ENCODE measurements at regions not wholly inside any gene's neighbourhood (a gene's known extent, or its start where the extent isn't known, plus 50 kb on each side); places are given as distances from the start of the nearest gene placed in this dataset.

DNA sequence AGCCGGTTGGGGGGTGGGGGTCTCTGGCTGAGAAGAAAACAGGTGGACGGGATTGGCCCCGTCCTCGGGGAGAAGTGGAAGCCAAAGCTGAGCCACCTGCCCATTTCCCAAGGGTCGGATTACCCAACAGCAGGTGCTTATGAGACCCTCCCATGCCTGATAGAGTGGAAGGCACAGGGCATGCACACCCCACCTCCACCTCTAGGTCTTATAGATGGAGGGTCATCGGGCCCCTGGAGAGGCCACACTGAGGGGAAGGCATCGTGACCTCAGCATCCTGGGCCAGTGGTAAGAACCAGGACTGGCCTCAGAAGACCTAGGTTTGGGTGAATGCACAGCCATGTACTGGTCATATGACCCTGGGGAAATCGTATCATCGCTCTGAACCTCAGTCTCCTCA is 85.9 kb downstream of the BUD13 start:
- TF ChIP-seq POLR2AphosphoS5 (IDR thresholded peaks at IDR 0.05; ENCODE audit: low read depth, low read length) (no peak), SIN3A (IDR thresholded peaks at IDR 0.05; ENCODE audit: borderline replicate concordance, low read depth, low read length) (no peak), EP300 (IDR thresholded peaks at IDR 0.05; ENCODE audit: borderline replicate concordance in 1 of 2, low read depth in 1 of 2, low read length in 1 of 2) (no peak), JUND (IDR thresholded peaks at IDR 0.05) (no peak), RAD21 (IDR thresholded peaks at IDR 0.05; ENCODE audit: low read length) (no peak), MAX (IDR thresholded peaks at IDR 0.05; ENCODE audit: low read depth) (no peak), FOXM1 (IDR thresholded peaks at IDR 0.05; ENCODE audit: low read depth) (no peak), SMC3 (IDR thresholded peaks at IDR 0.05; ENCODE audit: low read depth, low read length) (no peak), EZH2phosphoT487 (IDR thresholded peaks at IDR 0.05; ENCODE audit: borderline replicate concordance, low read depth) (no peak), RCOR1 (IDR thresholded peaks at IDR 0.05; ENCODE audit: low read length) (no peak)
- TF ChIP-seq, protein P1, sequence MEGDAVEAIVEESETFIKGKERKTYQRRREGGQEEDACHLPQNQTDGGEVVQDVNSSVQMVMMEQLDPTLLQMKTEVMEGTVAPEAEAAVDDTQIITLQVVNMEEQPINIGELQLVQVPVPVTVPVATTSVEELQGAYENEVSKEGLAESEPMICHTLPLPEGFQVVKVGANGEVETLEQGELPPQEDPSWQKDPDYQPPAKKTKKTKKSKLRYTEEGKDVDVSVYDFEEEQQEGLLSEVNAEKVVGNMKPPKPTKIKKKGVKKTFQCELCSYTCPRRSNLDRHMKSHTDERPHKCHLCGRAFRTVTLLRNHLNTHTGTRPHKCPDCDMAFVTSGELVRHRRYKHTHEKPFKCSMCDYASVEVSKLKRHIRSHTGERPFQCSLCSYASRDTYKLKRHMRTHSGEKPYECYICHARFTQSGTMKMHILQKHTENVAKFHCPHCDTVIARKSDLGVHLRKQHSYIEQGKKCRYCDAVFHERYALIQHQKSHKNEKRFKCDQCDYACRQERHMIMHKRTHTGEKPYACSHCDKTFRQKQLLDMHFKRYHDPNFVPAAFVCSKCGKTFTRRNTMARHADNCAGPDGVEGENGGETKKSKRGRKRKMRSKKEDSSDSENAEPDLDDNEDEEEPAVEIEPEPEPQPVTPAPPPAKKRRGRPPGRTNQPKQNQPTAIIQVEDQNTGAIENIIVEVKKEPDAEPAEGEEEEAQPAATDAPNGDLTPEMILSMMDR (IDR thresholded peaks at IDR 0.05), result no peak
- TF ChIP-seq, protein P2, sequence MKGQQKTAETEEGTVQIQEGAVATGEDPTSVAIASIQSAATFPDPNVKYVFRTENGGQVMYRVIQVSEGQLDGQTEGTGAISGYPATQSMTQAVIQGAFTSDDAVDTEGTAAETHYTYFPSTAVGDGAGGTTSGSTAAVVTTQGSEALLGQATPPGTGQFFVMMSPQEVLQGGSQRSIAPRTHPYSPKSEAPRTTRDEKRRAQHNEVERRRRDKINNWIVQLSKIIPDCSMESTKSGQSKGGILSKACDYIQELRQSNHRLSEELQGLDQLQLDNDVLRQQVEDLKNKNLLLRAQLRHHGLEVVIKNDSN (IDR thresholded peaks at IDR 0.05; ENCODE audit: borderline replicate concordance, low read depth), result no peak
- TF ChIP-seq, protein P3, sequence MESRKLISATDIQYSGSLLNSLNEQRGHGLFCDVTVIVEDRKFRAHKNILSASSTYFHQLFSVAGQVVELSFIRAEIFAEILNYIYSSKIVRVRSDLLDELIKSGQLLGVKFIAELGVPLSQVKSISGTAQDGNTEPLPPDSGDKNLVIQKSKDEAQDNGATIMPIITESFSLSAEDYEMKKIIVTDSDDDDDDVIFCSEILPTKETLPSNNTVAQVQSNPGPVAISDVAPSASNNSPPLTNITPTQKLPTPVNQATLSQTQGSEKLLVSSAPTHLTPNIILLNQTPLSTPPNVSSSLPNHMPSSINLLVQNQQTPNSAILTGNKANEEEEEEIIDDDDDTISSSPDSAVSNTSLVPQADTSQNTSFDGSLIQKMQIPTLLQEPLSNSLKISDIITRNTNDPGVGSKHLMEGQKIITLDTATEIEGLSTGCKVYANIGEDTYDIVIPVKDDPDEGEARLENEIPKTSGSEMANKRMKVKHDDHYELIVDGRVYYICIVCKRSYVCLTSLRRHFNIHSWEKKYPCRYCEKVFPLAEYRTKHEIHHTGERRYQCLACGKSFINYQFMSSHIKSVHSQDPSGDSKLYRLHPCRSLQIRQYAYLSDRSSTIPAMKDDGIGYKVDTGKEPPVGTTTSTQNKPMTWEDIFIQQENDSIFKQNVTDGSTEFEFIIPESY (IDR thresholded peaks at IDR 0.05; ENCODE audit: borderline replicate concordance, low read depth), result no peak

Data from SK-N-SH (cell line).